Omental fat pad (tissue), 3 donors: ENCODE measurements at regions not wholly inside any gene's neighbourhood (a gene's known extent, or its start where the extent isn't known, plus 50 kb on each side); places are given as distances from the start of the nearest gene placed in this dataset.
"Not testable (repeated sequence)": the region's sequence is repeated elsewhere in the genome, so short reads cannot be mapped to it uniquely, and the experiment has no call there.

ENCODE experiments used
- ATAC-seq: fragments of 150-250 bp; one replicate; pipeline ENCODE4 v1.9.1; 2016; ENCODE audit warnings: mild to moderate bottlenecking, moderate library complexity; ENCODE audit not compliant: low FRiP score
- DNase-seq: peaks from one replicate; pipeline ENCODE4 v3.0.0-alpha.2; 2019; ENCODE audit warnings: low spot score
- CTCF ChIP-seq, 3 donors: fragments of 450-650 bp; IDR thresholded peaks; one replicate each; pipeline ENCODE4 v1.5.1; 2016 to 2017; ENCODE audit warnings: antibody characterized with exemption in 3 of 3, mild to moderate bottlenecking in 3 of 3, moderate library complexity in 2 of 3

GRCh38 chr1:14160781-14161180 lies 437.7 kb upstream of the KAZN start:
- no peak for DNase-seq
- TF ChIP-seq CTCF (IDR thresholded peaks at IDR 0.05): no peak
- no peak for ATAC-seq

GRCh38 chr1:14163246-14163645 lies 435.2 kb upstream of the KAZN start:
- DNase-seq: no peak
- no peak for ATAC-seq
- no peak for TF ChIP-seq CTCF (IDR thresholded peaks at IDR 0.05)

GRCh38 chr1:14165371-14165801 lies 433.1 kb upstream of the KAZN start:
- DNase-seq (no peak), ATAC-seq (no peak)
- TF ChIP-seq CTCF (IDR thresholded peaks at IDR 0.05): no peak

GRCh38 chr1:14167884-14168283 lies 430.6 kb upstream of the KAZN start:
- ATAC-seq (no peak), DNase-seq (no peak)
- TF ChIP-seq CTCF (IDR thresholded peaks at IDR 0.05): no peak

GRCh38 chr1:14168326-14169063 lies 430.0 kb upstream of the KAZN start:
- ATAC-seq: no peak
- TF ChIP-seq CTCF (IDR thresholded peaks at IDR 0.05): no peak
- no peak for DNase-seq

GRCh38 chr1:14173598-14173997 lies 424.9 kb upstream of the KAZN start:
- DNase-seq (no peak), ATAC-seq (no peak)
- TF ChIP-seq CTCF (IDR thresholded peaks at IDR 0.05): no peak

- ATAC-seq, DNase-seq: not testable (repeated sequence)
Observed at GRCh38 chr1:14177866-14178265, 420.6 kb upstream of the KAZN start.
